Gastroesophageal sphincter (tissue), 4 donors: ENCODE measurements at regions not wholly inside any gene's neighbourhood (a gene's known extent, or its start where the extent isn't known, plus 50 kb on each side); places are given as distances from the start of the nearest gene placed in this dataset.

Source experiments
- ATAC-seq: fragments of 150-250 bp; one replicate; pipeline ENCODE4 v1.9.1; 2016; ENCODE audit warnings: mild to moderate bottlenecking, moderate library complexity
- H3K27ac ChIP-seq, 4 donors: fragments of 200-600 bp; sonication (generic) in 3 of 4; 1 replicate in 3 of 4; 2 replicates in 1 of 4; pipeline ENCODE4 v1.5.1; 2016 to 2019
- H3K27me3 ChIP-seq: fragments of 200-600 bp; sonication (generic); one replicate; pipeline ENCODE4 v1.5.1; 2019
- H3K36me3 ChIP-seq, 2 donors: fragments of 200-600 bp; sonication (generic); one replicate each; pipeline ENCODE4 v1.5.1; 2019; ENCODE audit warnings: control low read depth in 1 of 2
- H3K4me1 ChIP-seq, 3 donors: fragments of 200-600 bp; sonication (generic); 1 replicate in 2 of 3; 2 replicates in 1 of 3; pipeline ENCODE4 v1.5.1; 2016 to 2019; ENCODE audit warnings: control low read depth in 2 of 3
- H3K4me3 ChIP-seq, 2 donors: fragments of 200-600 bp; sonication (generic); one replicate each; pipeline ENCODE4 v1.5.1; 2019; ENCODE audit warnings: mild to moderate bottlenecking in 1 of 2, moderate library complexity in 1 of 2
- H3K9me3 ChIP-seq, 3 donors: fragments of 200-600 bp; sonication (generic); one replicate each; pipeline ENCODE4 v1.5.1; 2017 to 2019; ENCODE audit warnings: control low read depth in 2 of 3
- CTCF ChIP-seq, 4 experiments: fragments of 200-600 bp in 2 of 4; fragments of 450-650 bp in 2 of 4; sonication (generic) in 1 of 4; IDR thresholded peaks; one replicate each; pipeline ENCODE4 v1.5.1; 2017 to 2019; ENCODE audit warnings: antibody characterized with exemption in 4 of 4, mild to moderate bottlenecking in 2 of 4, moderate library complexity in 2 of 4
- EP300 ChIP-seq: sonication (generic); formaldehyde crosslinking; IDR thresholded peaks from one replicate; pipeline ENCODE4 v1.6.1; 2017; ENCODE audit warnings: antibody characterized with exemption, mild to moderate bottlenecking
- POLR2A ChIP-seq, 2 donors: fragments of 450-650 bp; IDR thresholded peaks; one replicate each; pipeline ENCODE4 v1.6.1; 2017; ENCODE audit warnings: antibody characterized with exemption in 2 of 2, mild to moderate bottlenecking in 2 of 2, moderate library complexity in 1 of 2
- POLR2AphosphoS5 ChIP-seq: sonication (generic); formaldehyde crosslinking; IDR thresholded peaks from one replicate; pipeline ENCODE4 v1.6.1; 2017; ENCODE audit warnings: antibody characterized with exemption
- WGBS, 2 donors: methylation state at CpG; one replicate each; pipeline ENCODE4 v1.1.5; 2018; ENCODE audit warnings: low coverage in 1 of 2; 5-methylcytosine and 5-hydroxymethylcytosine counted together

GRCh38 chr18:10298346-10298745, 156.1 kb upstream of the APCDD1 start:
- Histone ChIP-seq H3K36me3 (no peaks in the 10 kb centered on the region), H3K27me3 (no peaks in the 10 kb centered on the region), H3K4me1 (no peaks in the 10 kb centered on the region), H3K27ac (no peak overlapping the region), H3K9me3 (no peaks in the 10 kb centered on the region), H3K4me3 (no peak overlapping the region)
- TF ChIP-seq POLR2AphosphoS5 = no peak
- no peak for TF ChIP-seq CTCF (IDR thresholded peaks at IDR 0.05)
- TF ChIP-seq POLR2A (IDR thresholded peaks at IDR 0.05) = no peak
- no peak for TF ChIP-seq EP300
- ATAC-seq = no peak
- WGBS, 2 donors = 85 to 100% methylated on average over 2 to 7 of the region's 8 CpGs

DNA sequence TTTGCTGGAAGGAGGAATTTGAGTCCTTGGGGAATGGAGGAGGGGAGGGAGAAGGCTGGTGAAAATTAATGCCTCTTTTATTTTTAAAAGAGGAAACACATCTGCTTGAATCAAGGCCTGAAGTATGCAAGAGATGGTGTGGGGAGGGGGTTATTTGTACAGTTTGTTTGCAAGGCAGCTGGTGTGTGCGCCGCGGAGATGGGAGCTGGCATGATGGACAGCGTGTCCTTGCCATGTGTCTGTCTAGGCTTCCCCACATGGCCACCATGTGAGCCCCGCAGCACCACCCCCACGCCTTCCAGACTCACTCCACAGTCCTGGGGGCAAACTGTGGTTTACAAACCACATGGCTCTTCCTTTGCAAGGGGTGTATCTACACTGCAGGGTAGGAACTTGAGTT, 154.8 kb upstream of the APCDD1 start:
- no peak for TF ChIP-seq CTCF (IDR thresholded peaks at IDR 0.05)
- ATAC-seq = no peak
- Histone ChIP-seq H3K4me1 (peaks cover 0 to 6% (median 0%) of the 10 kb centered on the region in 3 donors), H3K4me3 (no peak overlapping the region), H3K36me3 (no peaks in the 10 kb centered on the region), H3K27me3 (no peaks in the 10 kb centered on the region), H3K9me3 (no peaks in the 10 kb centered on the region), H3K27ac (no peak overlapping the region)
- 43 to 100% methylated on average over 1 to 5 of the region's 6 CpGs for WGBS, 2 donors

DNA sequence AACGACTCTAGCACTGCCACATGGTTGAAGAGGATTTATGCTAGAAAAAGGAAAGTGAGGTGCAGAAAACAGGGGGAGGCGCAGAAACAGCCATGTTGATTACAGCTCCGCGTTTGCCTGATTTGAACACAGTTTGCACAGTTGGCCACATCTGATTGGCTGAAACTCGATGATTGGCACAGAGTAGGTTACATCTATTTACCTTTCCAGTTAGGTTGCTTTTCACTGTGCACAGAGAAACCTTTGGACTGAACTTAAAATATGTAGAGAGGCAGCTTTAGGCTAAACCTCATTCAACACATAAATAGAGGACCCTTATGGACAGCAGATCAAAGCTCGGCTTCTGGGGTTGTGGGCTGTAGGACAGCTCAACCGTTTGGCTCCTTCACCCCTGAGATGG, 153.7 kb upstream of the APCDD1 start:
- ATAC-seq = no peak
- Histone ChIP-seq H3K27me3 (no peaks in the 10 kb centered on the region), H3K4me1 (peaks cover 0 to 6% (median 0%) of the 10 kb centered on the region in 3 donors), H3K4me3 (no peak overlapping the region), H3K27ac (no peak overlapping the region), H3K9me3 (no peaks in the 10 kb centered on the region), H3K36me3 (no peaks in the 10 kb centered on the region)
- no peak for TF ChIP-seq CTCF (IDR thresholded peaks at IDR 0.05)
- WGBS, 2 donors = 73 to 87% methylated on average over 3 to 6 of the region's 7 CpGs

DNA sequence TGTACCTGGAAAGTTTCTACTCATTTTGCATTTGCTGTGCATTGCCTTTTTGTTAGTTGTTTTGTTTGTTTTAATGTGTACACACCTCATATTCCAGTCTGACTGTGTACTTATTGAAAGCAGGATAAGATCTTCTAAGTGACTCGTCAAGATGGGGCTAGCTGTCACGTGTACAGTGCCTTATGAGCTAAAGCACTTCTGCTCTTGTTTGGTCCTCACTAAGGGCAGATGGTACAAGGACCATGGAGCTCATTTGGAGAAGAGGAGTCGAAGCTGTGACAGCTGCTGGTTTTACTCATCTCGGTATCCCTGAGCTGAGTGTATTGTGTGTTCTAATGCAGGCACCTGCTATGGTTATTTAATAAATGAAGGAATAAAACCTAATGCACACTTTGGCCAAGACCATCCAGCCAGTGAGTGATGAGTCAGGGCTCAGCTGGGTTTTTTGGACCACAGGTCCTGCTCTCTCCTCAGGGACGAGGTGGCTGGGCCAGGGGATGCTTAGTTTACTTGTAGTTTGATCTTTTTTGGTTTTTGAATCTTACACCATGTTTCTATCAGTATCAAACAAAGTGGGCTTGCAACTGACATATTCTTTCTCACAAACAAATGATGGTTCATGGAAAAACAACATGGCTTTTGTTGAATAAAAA, 152.5 kb upstream of the APCDD1 start:
- Histone ChIP-seq H3K4me3 (no peak overlapping the region), H3K36me3 (no peaks in the 10 kb centered on the region), H3K4me1 (peaks cover 0 to 6% (median 0%) of the 10 kb centered on the region in 3 donors), H3K27ac (no peak overlapping the region), H3K9me3 (no peaks in the 10 kb centered on the region), H3K27me3 (no peaks in the 10 kb centered on the region)
- WGBS, 2 donors = 60 to 71% methylated on average over 4 to 5 of the region's 5 CpGs
- TF ChIP-seq CTCF (IDR thresholded peaks at IDR 0.05) = no peak
- TF ChIP-seq POLR2A (IDR thresholded peaks at IDR 0.05) = no peak
- TF ChIP-seq EP300 = no peak
- TF ChIP-seq POLR2AphosphoS5 = no peak
- ATAC-seq = no peak

- no peak for ATAC-seq
- H3K9me3 ChIP-seq = no peaks in the 10 kb centered on the region
- H3K27ac ChIP-seq = no peak overlapping the region
- no peak overlapping the region for H3K4me3 ChIP-seq
- H3K4me1 ChIP-seq = peaks cover 0 to 6% (median 0%) of the 10 kb centered on the region in 3 donors
- TF ChIP-seq CTCF (IDR thresholded peaks at IDR 0.05) = no peak
- TF ChIP-seq POLR2A (IDR thresholded peaks at IDR 0.05) = no peak
- no peak for TF ChIP-seq POLR2AphosphoS5
- no peak for TF ChIP-seq EP300
- 94 to 100% methylated on average over 2 of the region's 2 CpGs for WGBS, 2 donors
- H3K27me3 ChIP-seq = no peaks in the 10 kb centered on the region
- H3K36me3 ChIP-seq = no peaks in the 10 kb centered on the region
These were observed 151.3 kb upstream of the APCDD1 start for GRCh38 chr18:10303171-10303570.
